GM12892 (cell line): ENCODE measurements at regions not wholly inside any gene's neighbourhood (a gene's known extent, or its start where the extent isn't known, plus 50 kb on each side); places are given as distances from the start of the nearest gene placed in this dataset.

Experiments used
- POLR2A ChIP-seq: IDR thresholded peaks from 2 replicates; pipeline ENCODE4 v1.6.1; 2011; ENCODE audit warnings: low read depth, low read length, control low read depth
- POLR2AphosphoS5 ChIP-seq: IDR thresholded peaks from 2 replicates; pipeline ENCODE4 v1.6.1; 2011; ENCODE audit warnings: low read depth, low read length, control low read depth

DNA sequence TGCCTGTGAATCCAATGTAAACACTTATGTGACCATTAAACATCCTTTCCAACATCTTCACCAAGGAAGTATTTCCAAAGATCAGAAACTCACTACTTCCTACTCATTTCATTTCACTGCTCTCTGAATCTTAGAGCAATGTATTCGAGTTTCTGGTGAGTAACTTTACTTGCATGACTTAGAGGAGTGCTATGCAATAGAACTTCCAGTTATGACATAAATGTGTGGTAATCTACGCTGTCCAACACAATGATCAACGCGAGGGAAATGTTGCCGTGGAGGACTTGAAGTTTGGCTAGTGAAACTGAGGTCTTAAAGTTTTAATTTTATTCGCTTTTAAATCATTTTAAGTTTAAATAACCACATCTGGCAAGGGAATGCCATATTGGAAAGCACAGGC, 1326.3 kb downstream of the XPNPEP1 start:
- TF ChIP-seq POLR2A (no peak), POLR2AphosphoS5 (no peak)
